ENCODE measurements at regions not wholly inside any gene's neighbourhood (a gene's known extent, or its start where the extent isn't known, plus 50 kb on each side); places are given as distances from the start of the nearest gene placed in this dataset.
"Not testable (repeated sequence)": the region's sequence is repeated elsewhere in the genome, so short reads cannot be mapped to it uniquely, and the experiment has no call there.

DNA sequence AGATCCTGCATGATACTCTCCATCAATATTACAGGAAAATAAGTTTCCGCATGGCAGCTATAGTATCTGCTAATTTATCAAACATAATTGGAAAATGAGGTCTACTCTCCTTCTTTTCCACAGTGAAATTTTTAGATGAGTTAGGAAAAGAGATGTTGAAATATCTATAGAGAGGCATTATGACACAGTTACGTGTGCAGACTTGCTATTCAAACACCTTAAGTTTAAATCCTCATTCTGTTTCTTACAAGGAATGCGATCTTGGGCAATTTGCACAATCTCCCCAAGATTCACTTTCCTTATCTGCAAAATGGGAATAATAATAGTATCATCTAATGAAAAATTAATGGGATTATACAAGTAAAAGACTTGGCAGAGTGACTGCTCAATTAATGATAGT lies 91.7 kb upstream of the SLCO6A1 start:
- H3K9ac ChIP-seq (ENCODE audit: low read depth in 1 of 2, low read length in 2 of 2): no peak overlapping the region
- H3K27me3 ChIP-seq (ENCODE audit: control insufficient read depth in 2 of 2, insufficient read depth in 2 of 2, low read length in 2 of 2): no peaks in the 10 kb centered on the region
- H3K4me1 ChIP-seq (ENCODE audit: control insufficient read depth in 2 of 2, insufficient read depth in 2 of 2, low read length in 2 of 2): no peaks in the 10 kb centered on the region
- no peaks in the 10 kb centered on the region for H3K36me3 ChIP-seq (ENCODE audit: control insufficient read depth in 2 of 2, insufficient read depth in 2 of 2, low read length in 2 of 2)
- no peak overlapping the region for H3K27ac ChIP-seq (ENCODE audit: low read depth in 2 of 2, low read length in 2 of 2)
- H3K4me3 ChIP-seq (ENCODE audit: low read length in 2 of 2): no peak overlapping the region
- H3K9me3 ChIP-seq (ENCODE audit: control insufficient read depth in 2 of 2, low read length in 2 of 2): no peaks in the 10 kb centered on the region

DNA sequence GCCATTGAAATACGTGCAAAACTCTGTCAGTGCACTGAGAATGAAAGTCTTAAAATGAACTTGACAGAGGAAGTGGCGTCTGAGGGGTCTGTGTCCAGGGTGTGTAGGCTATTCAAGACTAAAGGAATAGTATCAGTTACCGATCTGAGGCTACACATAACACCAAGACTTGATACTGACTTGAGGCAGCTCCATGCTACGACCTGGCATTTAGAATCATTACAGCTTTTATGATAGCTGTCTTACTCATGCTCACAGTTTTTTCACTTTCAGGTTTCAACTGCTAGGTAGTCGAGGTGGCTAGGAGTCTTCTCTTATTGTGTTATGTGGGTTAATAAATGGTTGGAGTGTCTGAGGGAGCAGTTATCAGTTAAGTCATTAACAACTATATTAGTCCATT lies 92.8 kb upstream of the SLCO6A1 start:
- Histone ChIP-seq H3K36me3 (ENCODE audit: control insufficient read depth in 2 of 2, insufficient read depth in 2 of 2, low read length in 2 of 2) (no peaks in the 10 kb centered on the region), H3K27ac (ENCODE audit: low read depth in 2 of 2, low read length in 2 of 2) (no peak overlapping the region), H3K4me1 (ENCODE audit: control insufficient read depth in 2 of 2, insufficient read depth in 2 of 2, low read length in 2 of 2) (no peaks in the 10 kb centered on the region), H3K27me3 (ENCODE audit: control insufficient read depth in 2 of 2, insufficient read depth in 2 of 2, low read length in 2 of 2) (no peaks in the 10 kb centered on the region), H3K9me3 (ENCODE audit: control insufficient read depth in 2 of 2, low read length in 2 of 2) (no peaks in the 10 kb centered on the region), H3K4me3 (ENCODE audit: low read length in 2 of 2) (no peak overlapping the region), H3K9ac (ENCODE audit: low read depth in 1 of 2, low read length in 2 of 2) (no peak overlapping the region)

DNA sequence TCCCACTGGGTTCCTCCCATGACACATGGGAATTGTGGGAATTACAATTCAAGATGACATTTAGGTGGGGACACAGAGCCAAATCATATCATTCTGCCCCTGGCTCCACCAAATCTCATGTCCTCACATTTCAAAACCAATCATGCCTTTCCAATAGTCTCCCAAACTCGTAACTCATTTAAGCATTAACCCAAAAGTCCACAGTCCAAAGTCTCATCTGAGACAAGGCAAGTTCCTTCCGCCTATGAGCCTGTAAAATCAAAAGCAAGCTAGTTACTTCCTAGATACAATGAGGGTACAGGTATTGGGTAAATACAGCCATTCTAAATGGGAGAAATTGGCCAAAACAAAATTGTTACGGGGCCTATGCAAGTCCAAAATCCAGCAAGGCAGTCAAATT lies 93.8 kb upstream of the SLCO6A1 start:
- not testable (repeated sequence) for H3K27me3 ChIP-seq (ENCODE audit: control insufficient read depth in 2 of 2, insufficient read depth in 2 of 2, low read length in 2 of 2); H3K4me1 ChIP-seq (ENCODE audit: control insufficient read depth in 2 of 2, insufficient read depth in 2 of 2, low read length in 2 of 2); H3K36me3 ChIP-seq (ENCODE audit: control insufficient read depth in 2 of 2, insufficient read depth in 2 of 2, low read length in 2 of 2); H3K9me3 ChIP-seq (ENCODE audit: control insufficient read depth in 2 of 2, low read length in 2 of 2); H3K4me3 ChIP-seq (ENCODE audit: low read length in 2 of 2); H3K9ac ChIP-seq (ENCODE audit: low read depth in 1 of 2, low read length in 2 of 2); H3K27ac ChIP-seq (ENCODE audit: low read depth in 2 of 2, low read length in 2 of 2)

DNA sequence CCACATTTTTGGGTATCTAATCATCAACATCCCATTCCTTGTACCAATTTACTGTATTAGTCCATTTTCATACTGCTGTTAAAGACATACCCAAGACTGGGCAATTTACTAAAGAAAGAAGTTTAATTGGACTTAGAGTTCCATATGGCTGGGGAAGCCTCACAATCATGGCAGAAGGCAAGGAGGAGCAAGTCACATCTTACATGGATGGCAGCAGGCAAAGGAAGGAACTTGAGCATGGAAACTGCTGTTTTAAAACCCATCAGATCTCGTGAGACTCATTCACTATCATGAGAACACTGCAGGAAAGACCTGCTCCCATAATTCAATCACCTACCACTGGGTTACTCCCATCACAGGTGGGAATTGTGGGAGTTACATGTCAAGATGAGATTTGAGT lies 95.4 kb upstream of the SLCO6A1 start:
- no peaks in the 10 kb centered on the region for H3K4me1 ChIP-seq (ENCODE audit: control insufficient read depth in 2 of 2, insufficient read depth in 2 of 2, low read length in 2 of 2)
- no peak overlapping the region for H3K9ac ChIP-seq (ENCODE audit: low read depth in 1 of 2, low read length in 2 of 2)
- H3K36me3 ChIP-seq (ENCODE audit: control insufficient read depth in 2 of 2, insufficient read depth in 2 of 2, low read length in 2 of 2): no peaks in the 10 kb centered on the region
- no peak overlapping the region for H3K27ac ChIP-seq (ENCODE audit: low read depth in 2 of 2, low read length in 2 of 2)
- no peaks in the 10 kb centered on the region for H3K27me3 ChIP-seq (ENCODE audit: control insufficient read depth in 2 of 2, insufficient read depth in 2 of 2, low read length in 2 of 2)
- H3K4me3 ChIP-seq (ENCODE audit: low read length in 2 of 2): no peak overlapping the region
- no peaks in the 10 kb centered on the region for H3K9me3 ChIP-seq (ENCODE audit: control insufficient read depth in 2 of 2, low read length in 2 of 2)

DNA sequence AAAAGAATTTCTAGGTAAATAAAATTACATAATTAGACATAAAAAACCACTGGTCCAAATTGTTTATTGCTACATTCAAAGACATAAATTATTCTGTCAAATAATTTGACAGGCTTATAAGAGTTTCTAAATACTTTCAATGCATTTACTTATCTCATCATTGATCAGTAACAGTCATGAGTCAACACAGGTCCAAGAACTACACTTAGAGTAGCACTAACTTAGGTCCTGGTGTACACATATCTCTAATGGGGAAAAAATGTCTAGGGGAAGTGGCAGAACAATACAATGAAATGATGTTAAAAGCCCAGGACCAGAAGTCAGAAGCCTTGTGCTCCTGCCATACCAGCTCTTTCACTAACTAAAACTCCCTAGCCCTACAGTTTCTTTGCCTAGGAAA lies 96.5 kb upstream of the SLCO6A1 start:
- no peak overlapping the region for H3K9ac ChIP-seq (ENCODE audit: low read depth in 1 of 2, low read length in 2 of 2)

DNA sequence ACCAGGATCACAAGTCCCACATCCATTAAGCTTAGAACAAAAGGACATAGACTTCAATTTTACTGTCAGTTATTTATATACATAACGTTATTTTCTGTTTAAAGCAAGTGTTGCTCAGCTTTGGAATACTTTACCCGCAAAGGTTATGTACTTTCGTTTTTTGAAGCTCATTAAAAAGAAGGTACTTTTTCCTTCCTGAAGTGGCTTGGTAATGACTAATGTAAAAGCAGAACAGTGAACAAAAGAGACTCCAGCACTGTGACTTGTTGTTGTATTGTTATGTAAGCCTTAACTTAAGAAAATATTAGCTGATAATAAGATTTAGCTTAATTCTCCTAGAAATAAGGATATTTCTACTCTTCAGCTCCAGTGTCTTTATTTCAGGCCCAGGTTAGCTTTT lies 97.3 kb upstream of the SLCO6A1 start:
- Histone ChIP-seq H3K36me3 (ENCODE audit: control insufficient read depth in 2 of 2, insufficient read depth in 2 of 2, low read length in 2 of 2) (no peaks in the 10 kb centered on the region), H3K27me3 (ENCODE audit: control insufficient read depth in 2 of 2, insufficient read depth in 2 of 2, low read length in 2 of 2) (no peaks in the 10 kb centered on the region), H3K9ac (ENCODE audit: low read depth in 1 of 2, low read length in 2 of 2) (no peak overlapping the region)

More for the DNA sequence above, 96.5 kb upstream of the SLCO6A1 start:
- Histone ChIP-seq H3K9me3 (ENCODE audit: control insufficient read depth in 2 of 2, low read length in 2 of 2) (no peaks in the 10 kb centered on the region), H3K4me3 (ENCODE audit: low read length in 2 of 2) (no peak overlapping the region), H3K4me1 (ENCODE audit: control insufficient read depth in 2 of 2, insufficient read depth in 2 of 2, low read length in 2 of 2) (no peaks in the 10 kb centered on the region), H3K27me3 (ENCODE audit: control insufficient read depth in 2 of 2, insufficient read depth in 2 of 2, low read length in 2 of 2) (no peaks in the 10 kb centered on the region), H3K36me3 (ENCODE audit: control insufficient read depth in 2 of 2, insufficient read depth in 2 of 2, low read length in 2 of 2) (no peaks in the 10 kb centered on the region), H3K27ac (ENCODE audit: low read depth in 2 of 2, low read length in 2 of 2) (no peak overlapping the region)

DNA sequence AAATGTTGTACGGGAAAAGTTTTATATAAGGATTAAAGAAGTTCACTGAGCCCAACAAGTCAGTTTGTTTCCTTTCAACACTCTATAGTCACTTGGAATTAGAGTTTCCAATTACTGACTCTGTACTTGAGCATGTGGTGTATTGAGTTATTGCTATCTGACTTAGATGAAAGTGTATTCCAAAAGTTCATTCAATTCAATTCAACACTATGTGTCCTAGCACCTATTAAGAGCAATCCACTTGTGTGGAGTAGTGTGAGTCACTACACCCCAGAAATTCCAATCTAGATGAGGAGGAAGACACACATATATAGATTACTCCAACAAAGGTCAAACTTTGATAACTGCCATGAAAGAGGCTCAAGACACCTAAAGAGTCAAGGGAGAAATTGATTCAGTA lies 98.2 kb upstream of the SLCO6A1 start:
- Histone ChIP-seq H3K27me3 (ENCODE audit: control insufficient read depth in 2 of 2, insufficient read depth in 2 of 2, low read length in 2 of 2) (no peaks in the 10 kb centered on the region), H3K9ac (ENCODE audit: low read depth in 1 of 2, low read length in 2 of 2) (no peak overlapping the region), H3K36me3 (ENCODE audit: control insufficient read depth in 2 of 2, insufficient read depth in 2 of 2, low read length in 2 of 2) (no peaks in the 10 kb centered on the region), H3K9me3 (ENCODE audit: control insufficient read depth in 2 of 2, low read length in 2 of 2) (no peaks in the 10 kb centered on the region), H3K27ac (ENCODE audit: low read depth in 2 of 2, low read length in 2 of 2) (no peak overlapping the region), H3K4me1 (ENCODE audit: control insufficient read depth in 2 of 2, insufficient read depth in 2 of 2, low read length in 2 of 2) (no peaks in the 10 kb centered on the region), H3K4me3 (ENCODE audit: low read length in 2 of 2) (no peak overlapping the region)

More for the DNA sequence above, 97.3 kb upstream of the SLCO6A1 start:
- H3K4me3 ChIP-seq (ENCODE audit: low read length in 2 of 2): no peak overlapping the region
- H3K9me3 ChIP-seq (ENCODE audit: control insufficient read depth in 2 of 2, low read length in 2 of 2): no peaks in the 10 kb centered on the region
- H3K4me1 ChIP-seq (ENCODE audit: control insufficient read depth in 2 of 2, insufficient read depth in 2 of 2, low read length in 2 of 2): no peaks in the 10 kb centered on the region
- H3K27ac ChIP-seq (ENCODE audit: low read depth in 2 of 2, low read length in 2 of 2): no peak overlapping the region

DNA sequence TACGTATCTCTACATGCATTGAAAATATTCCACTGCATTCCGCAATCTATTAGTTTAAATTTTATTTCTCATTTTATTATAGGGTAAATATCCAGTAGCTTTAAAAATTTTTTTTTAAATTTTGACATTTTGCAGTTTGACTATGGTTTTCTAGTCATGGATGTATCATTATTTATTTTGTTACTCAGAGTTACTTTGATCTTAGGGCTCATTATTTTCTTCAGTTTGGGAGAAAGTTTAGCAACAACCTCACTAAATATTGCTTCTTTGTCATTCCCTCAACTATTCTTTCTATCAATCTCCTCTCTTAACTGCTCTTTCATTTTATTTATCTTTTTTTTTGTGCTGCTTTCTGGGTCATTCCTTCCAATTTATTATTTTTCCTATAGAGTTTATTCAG lies 100.5 kb upstream of the SLCO6A1 start:
- Histone ChIP-seq H3K9ac (ENCODE audit: low read depth in 1 of 2, low read length in 2 of 2) (no peak overlapping the region), H3K9me3 (ENCODE audit: control insufficient read depth in 2 of 2, low read length in 2 of 2) (no peaks in the 10 kb centered on the region), H3K4me3 (ENCODE audit: low read length in 2 of 2) (no peak overlapping the region), H3K27me3 (ENCODE audit: control insufficient read depth in 2 of 2, insufficient read depth in 2 of 2, low read length in 2 of 2) (no peaks in the 10 kb centered on the region), H3K36me3 (ENCODE audit: control insufficient read depth in 2 of 2, insufficient read depth in 2 of 2, low read length in 2 of 2) (no peaks in the 10 kb centered on the region), H3K27ac (ENCODE audit: low read depth in 2 of 2, low read length in 2 of 2) (no peak overlapping the region), H3K4me1 (ENCODE audit: control insufficient read depth in 2 of 2, insufficient read depth in 2 of 2, low read length in 2 of 2) (no peaks in the 10 kb centered on the region)

DNA sequence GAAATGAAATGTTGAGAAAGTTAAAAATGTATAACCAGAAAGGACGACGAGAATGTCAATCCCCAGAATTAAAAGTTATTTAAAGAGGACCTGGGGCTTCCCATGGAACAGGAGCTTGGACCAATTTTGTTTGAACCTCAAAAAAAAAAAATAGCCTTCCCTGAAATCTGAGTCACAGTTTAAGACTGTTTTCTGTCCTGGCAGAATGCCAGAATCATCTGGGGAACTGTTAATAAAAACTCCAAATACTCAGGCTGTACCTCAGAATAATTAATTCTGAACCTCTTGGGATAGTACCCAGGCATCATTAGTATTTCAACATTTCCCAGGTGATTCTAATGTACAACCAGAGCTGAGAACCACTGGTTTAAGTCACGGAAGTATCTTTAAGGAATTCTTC lies 102.2 kb upstream of the SLCO6A1 start:
- no peaks in the 10 kb centered on the region for H3K9me3 ChIP-seq (ENCODE audit: control insufficient read depth in 2 of 2, low read length in 2 of 2)
- H3K9ac ChIP-seq (ENCODE audit: low read depth in 1 of 2, low read length in 2 of 2): no peak overlapping the region
- H3K36me3 ChIP-seq (ENCODE audit: control insufficient read depth in 2 of 2, insufficient read depth in 2 of 2, low read length in 2 of 2): no peaks in the 10 kb centered on the region
- no peak overlapping the region for H3K27ac ChIP-seq (ENCODE audit: low read depth in 2 of 2, low read length in 2 of 2)
- no peaks in the 10 kb centered on the region for H3K27me3 ChIP-seq (ENCODE audit: control insufficient read depth in 2 of 2, insufficient read depth in 2 of 2, low read length in 2 of 2)
- no peak overlapping the region for H3K4me3 ChIP-seq (ENCODE audit: low read length in 2 of 2)
- no peaks in the 10 kb centered on the region for H3K4me1 ChIP-seq (ENCODE audit: control insufficient read depth in 2 of 2, insufficient read depth in 2 of 2, low read length in 2 of 2)

DNA sequence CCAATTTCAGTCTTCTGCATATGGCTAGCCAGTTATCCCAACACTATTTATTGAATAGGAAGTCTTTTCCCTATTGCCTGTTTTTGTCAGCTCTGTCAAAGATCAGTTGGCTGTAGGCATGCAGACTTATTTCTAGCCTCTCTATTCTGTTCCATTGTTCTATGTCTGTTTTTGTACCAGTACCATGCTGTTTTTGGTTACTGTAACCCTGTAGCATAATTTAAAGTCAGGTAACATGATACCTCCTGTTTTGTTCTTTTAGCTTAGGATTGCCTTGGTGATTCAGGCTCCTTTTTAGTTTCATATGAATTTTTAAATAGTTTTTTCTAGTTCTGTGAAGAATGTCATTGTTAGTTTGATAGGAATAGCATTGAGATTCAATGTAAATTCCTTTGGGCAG lies 104.9 kb upstream of the SLCO6A1 start:
- H3K36me3 ChIP-seq (ENCODE audit: control insufficient read depth in 2 of 2, insufficient read depth in 2 of 2, low read length in 2 of 2): no peaks in the 10 kb centered on the region
- no peak overlapping the region for H3K27ac ChIP-seq (ENCODE audit: low read depth in 2 of 2, low read length in 2 of 2)
- no peak overlapping the region for H3K9ac ChIP-seq (ENCODE audit: low read depth in 1 of 2, low read length in 2 of 2)
- H3K4me3 ChIP-seq (ENCODE audit: low read length in 2 of 2): no peak overlapping the region
- no peaks in the 10 kb centered on the region for H3K9me3 ChIP-seq (ENCODE audit: control insufficient read depth in 2 of 2, low read length in 2 of 2)
- no peaks in the 10 kb centered on the region for H3K4me1 ChIP-seq (ENCODE audit: control insufficient read depth in 2 of 2, insufficient read depth in 2 of 2, low read length in 2 of 2)
- H3K27me3 ChIP-seq (ENCODE audit: control insufficient read depth in 2 of 2, insufficient read depth in 2 of 2, low read length in 2 of 2): no peaks in the 10 kb centered on the region

DNA sequence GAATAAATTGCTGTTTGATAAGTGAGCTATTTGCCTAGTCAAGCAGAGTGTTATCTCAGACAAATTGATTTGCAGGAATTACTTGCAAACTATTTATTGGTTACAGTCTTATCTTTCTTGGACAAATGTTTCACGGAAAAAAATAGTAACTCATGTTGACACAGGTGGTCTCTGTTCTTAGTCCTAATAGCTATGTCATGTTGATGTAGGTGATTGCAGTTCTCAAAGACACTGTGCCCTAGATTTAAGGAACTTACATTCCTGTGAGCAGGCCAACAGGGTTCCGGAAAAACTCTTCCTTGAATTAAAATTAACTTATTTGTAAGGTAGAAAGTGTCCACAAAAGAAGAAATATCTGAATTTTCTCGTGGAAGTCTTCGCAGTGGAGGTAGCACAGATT lies 109.6 kb upstream of the SLCO6A1 start:
- Histone ChIP-seq H3K9me3 (ENCODE audit: control insufficient read depth in 2 of 2, low read length in 2 of 2) (no peaks in the 10 kb centered on the region), H3K9ac (ENCODE audit: low read depth in 1 of 2, low read length in 2 of 2) (no peak overlapping the region), H3K4me3 (ENCODE audit: low read length in 2 of 2) (no peak overlapping the region), H3K4me1 (ENCODE audit: control insufficient read depth in 2 of 2, insufficient read depth in 2 of 2, low read length in 2 of 2) (no peaks in the 10 kb centered on the region), H3K36me3 (ENCODE audit: control insufficient read depth in 2 of 2, insufficient read depth in 2 of 2, low read length in 2 of 2) (no peaks in the 10 kb centered on the region), H3K27ac (ENCODE audit: low read depth in 2 of 2, low read length in 2 of 2) (no peak overlapping the region), H3K27me3 (ENCODE audit: control insufficient read depth in 2 of 2, insufficient read depth in 2 of 2, low read length in 2 of 2) (no peaks in the 10 kb centered on the region)

All from mucosa of rectum (tissue), 2 donors.